Subcutaneous abdominal adipose tissue (tissue), 5 donors: ENCODE measurements at regions not wholly inside any gene's neighbourhood (a gene's known extent, or its start where the extent isn't known, plus 50 kb on each side); places are given as distances from the start of the nearest gene placed in this dataset.

ENCODE experiments used
- H3K27ac ChIP-seq: one replicate; pipeline ENCODE4 v1.7.0; 2013; ENCODE audit warnings: low read depth, mild to moderate bottlenecking, inconsistent platforms, low read length, moderate library complexity
- H3K27me3 ChIP-seq, 5 donors: one replicate each; pipeline ENCODE4 v1.7.0; 2013; ENCODE audit warnings: low read length in 5 of 5, inconsistent platforms in 1 of 5; ENCODE audit not compliant: control insufficient read depth in 5 of 5, insufficient read depth in 4 of 5
- H3K36me3 ChIP-seq, 5 donors: one replicate each; pipeline ENCODE4 v1.7.0; 2013; ENCODE audit warnings: low read length in 5 of 5; ENCODE audit not compliant: control insufficient read depth in 5 of 5, insufficient read depth in 5 of 5
- H3K4me1 ChIP-seq, 5 donors: one replicate each; pipeline ENCODE4 v1.7.0; 2013; ENCODE audit warnings: low read length in 5 of 5, mild to moderate bottlenecking in 3 of 5, moderate library complexity in 1 of 5; ENCODE audit not compliant: control insufficient read depth in 5 of 5, insufficient read depth in 5 of 5
- H3K4me3 ChIP-seq, 5 donors: one replicate each; pipeline ENCODE4 v1.7.0; 2013; ENCODE audit warnings: low read length in 5 of 5, low read depth in 1 of 5
- H3K9ac ChIP-seq, 5 donors: one replicate each; pipeline ENCODE4 v1.7.0; 2013; ENCODE audit warnings: low read length in 5 of 5, mild to moderate bottlenecking in 4 of 5, moderate library complexity in 3 of 5
- H3K9me3 ChIP-seq, 5 donors: one replicate each; pipeline ENCODE4 v1.7.0; 2013; ENCODE audit warnings: low read length in 5 of 5; ENCODE audit not compliant: control insufficient read depth in 5 of 5
- donor health status: healthy.
- donor health status: healthy.
- donor health status: healthy.
- donor health status: healthy.
- donor health status: healthy.

- H3K9me3 ChIP-seq, result no peaks in the 10 kb centered on the region
- H3K36me3 ChIP-seq, result no peaks in the 10 kb centered on the region
- H3K27me3 ChIP-seq, result no peaks in the 10 kb centered on the region
- no peak overlapping the region for H3K4me3 ChIP-seq
- H3K4me1 ChIP-seq, result no peaks in the 10 kb centered on the region
- no peak overlapping the region for H3K9ac ChIP-seq
- no peak overlapping the region for H3K27ac ChIP-seq
Measured at GRCh38 chr5:100004969-100005368, 530.2 kb upstream of the FAM174A start.

- Histone ChIP-seq H3K4me1 (no peaks in the 10 kb centered on the region), H3K9ac (no peak overlapping the region), H3K27ac (no peak overlapping the region), H3K36me3 (no peaks in the 10 kb centered on the region), H3K9me3 (no peaks in the 10 kb centered on the region), H3K27me3 (no peaks in the 10 kb centered on the region), H3K4me3 (no peak overlapping the region)
Measured at GRCh38 chr5:99998319-99998718, 536.9 kb upstream of the FAM174A start.

- Histone ChIP-seq H3K9ac (no peak overlapping the region), H3K36me3 (no peaks in the 10 kb centered on the region), H3K4me3 (no peak overlapping the region), H3K27me3 (no peaks in the 10 kb centered on the region), H3K9me3 (no peaks in the 10 kb centered on the region), H3K4me1 (no peaks in the 10 kb centered on the region), H3K27ac (no peak overlapping the region)
Measured at GRCh38 chr5:99995407-99995806, 539.8 kb upstream of the FAM174A start.

- Histone ChIP-seq H3K9ac (no peak overlapping the region), H3K9me3 (no peaks in the 10 kb centered on the region), H3K36me3 (no peaks in the 10 kb centered on the region), H3K4me1 (no peaks in the 10 kb centered on the region), H3K4me3 (no peak overlapping the region), H3K27me3 (no peaks in the 10 kb centered on the region), H3K27ac (no peak overlapping the region)
Measured at GRCh38 chr5:99973779-99974178, 561.4 kb upstream of the FAM174A start.

- Histone ChIP-seq H3K4me1 (no peaks in the 10 kb centered on the region), H3K9ac (no peak overlapping the region), H3K27ac (no peak overlapping the region), H3K36me3 (no peaks in the 10 kb centered on the region), H3K9me3 (peaks cover 0 to 4% (median 0%) of the 10 kb centered on the region in 5 donors), H3K27me3 (no peaks in the 10 kb centered on the region), H3K4me3 (no peak overlapping the region)
Measured at GRCh38 chr5:99955962-99956361, 579.2 kb upstream of the FAM174A start.

GRCh38 chr5:99955006-99955405 is 580.2 kb upstream of the FAM174A start:
- H3K36me3 ChIP-seq, result no peaks in the 10 kb centered on the region
- no peaks in the 10 kb centered on the region for H3K4me1 ChIP-seq
- H3K9me3 ChIP-seq, result peaks cover 0 to 4% (median 0%) of the 10 kb centered on the region in 5 donors
- no peak overlapping the region for H3K27ac ChIP-seq
- no peak overlapping the region for H3K9ac ChIP-seq
- H3K27me3 ChIP-seq, result peaks cover 0 to 2% (median 0%) of the 10 kb centered on the region in 5 donors
- no peak overlapping the region for H3K4me3 ChIP-seq

GRCh38 chr5:99949969-99950524 is 585.1 kb upstream of the FAM174A start:
- H3K9me3 ChIP-seq, result no peaks in the 10 kb centered on the region
- H3K36me3 ChIP-seq, result no peaks in the 10 kb centered on the region
- H3K27ac ChIP-seq, result no peak overlapping the region
- H3K4me1 ChIP-seq, result no peaks in the 10 kb centered on the region
- H3K9ac ChIP-seq, result no peak overlapping the region
- H3K4me3 ChIP-seq, result no peak overlapping the region
- H3K27me3 ChIP-seq, result peaks cover 0 to 3% (median 0%) of the 10 kb centered on the region in 5 donors

GRCh38 chr5:99949361-99949760 is 585.8 kb upstream of the FAM174A start:
- H3K27me3 ChIP-seq, result peaks cover 0 to 3% (median 0%) of the 10 kb centered on the region in 5 donors
- no peaks in the 10 kb centered on the region for H3K4me1 ChIP-seq
- H3K9me3 ChIP-seq, result no peaks in the 10 kb centered on the region
- no peak overlapping the region for H3K4me3 ChIP-seq
- H3K27ac ChIP-seq, result no peak overlapping the region
- H3K9ac ChIP-seq, result no peak overlapping the region
- H3K36me3 ChIP-seq, result no peaks in the 10 kb centered on the region

- Histone ChIP-seq H3K27ac (no peak overlapping the region), H3K9ac (no peak overlapping the region), H3K4me1 (no peaks in the 10 kb centered on the region), H3K4me3 (no peak overlapping the region), H3K27me3 (peaks cover 0 to 3% (median 0%) of the 10 kb centered on the region in 5 donors), H3K9me3 (no peaks in the 10 kb centered on the region), H3K36me3 (no peaks in the 10 kb centered on the region)
Measured at GRCh38 chr5:99948850-99949249, 586.3 kb upstream of the FAM174A start.

GRCh38 chr5:99945478-99946442 is 589.4 kb upstream of the FAM174A start:
- no peaks in the 10 kb centered on the region for H3K9me3 ChIP-seq
- no peak overlapping the region for H3K27ac ChIP-seq
- H3K36me3 ChIP-seq, result no peaks in the 10 kb centered on the region
- H3K4me3 ChIP-seq, result no peak overlapping the region
- no peak overlapping the region for H3K9ac ChIP-seq
- H3K27me3 ChIP-seq, result peaks cover 0 to 3% (median 0%) of the 10 kb centered on the region in 5 donors
- H3K4me1 ChIP-seq, result no peaks in the 10 kb centered on the region
